ENCODE measurements at regions not wholly inside any gene's neighbourhood (a gene's known extent, or its start where the extent isn't known, plus 50 kb on each side); places are given as distances from the start of the nearest gene placed in this dataset.

DNA sequence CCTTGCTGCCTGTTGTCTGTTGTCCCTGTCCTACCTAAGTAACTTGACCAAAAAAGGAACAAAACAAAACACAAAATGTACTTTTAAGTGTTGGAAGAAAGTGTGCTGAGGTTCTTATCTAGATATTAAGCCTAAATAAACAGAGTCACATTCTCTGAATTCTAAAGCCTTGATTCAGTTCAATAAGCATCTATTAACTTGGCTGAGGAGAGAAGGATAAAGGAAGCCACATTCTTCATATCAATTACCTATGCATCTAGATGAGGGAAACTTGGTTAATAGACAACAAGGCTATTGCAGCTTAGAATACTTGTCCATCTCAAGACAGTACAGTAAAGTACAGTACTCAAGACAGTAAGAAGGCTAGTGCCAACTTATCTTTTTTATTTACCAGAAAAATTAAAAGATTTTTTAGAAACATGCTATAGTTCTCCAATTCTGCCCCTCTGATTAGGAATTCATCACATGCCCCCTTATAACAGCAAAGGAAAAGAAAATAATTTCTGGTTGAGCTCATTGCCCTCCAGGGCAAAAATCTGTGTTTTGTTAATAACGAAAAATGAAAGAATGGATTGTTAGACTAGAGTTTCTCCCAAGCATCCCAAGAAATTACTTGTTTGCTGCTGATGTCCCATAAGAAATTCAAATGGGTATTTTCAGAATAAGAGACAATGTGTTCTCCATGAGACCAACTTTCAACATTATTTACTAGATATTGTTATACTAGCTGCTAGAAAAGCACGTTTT is 546.5 kb upstream of the SEMA3D start:
- Histone ChIP-seq H4K20me1 (ENCODE audit: insufficient read depth, low read length) (no peaks in the 10 kb centered on the region), H3K27ac (ENCODE audit: low read depth in 1 of 2, low read length in 2 of 2) (no peak overlapping the region), H2AFZ (ENCODE audit: insufficient read depth, low read depth, low read length, poor library complexity, severe bottlenecking) (no peak overlapping the region), H3K9ac (ENCODE audit: insufficient read depth, low read length, poor library complexity, severe bottlenecking) (no peak overlapping the region), H3K4me3 (replicated peaks in 1 of 3; ENCODE audit: low read depth in 2 of 3, low read length in 3 of 3) (no peak overlapping the region), H3K4me2 (replicated peaks; ENCODE audit: extremely low read depth, low read length, poor library complexity, severe bottlenecking) (no peak overlapping the region), H3K27me3 (ENCODE audit: control insufficient read depth in 2 of 2, insufficient read depth in 2 of 2, low read length in 2 of 2) (no peaks in the 10 kb centered on the region), H3K4me1 (ENCODE audit: control insufficient read depth in 1 of 2, insufficient read depth in 2 of 2, low read length in 2 of 2) (no peaks in the 10 kb centered on the region), H3K9me3 (replicated peaks in 1 of 2; ENCODE audit: control insufficient read depth in 1 of 2, insufficient read depth in 1 of 2, low read length in 2 of 2) (peaks cover 9 to 14% of the 10 kb centered on the region in 2 donors), H3K79me2 (ENCODE audit: insufficient read depth, low read length) (no peaks in the 10 kb centered on the region), H3K36me3 (replicated peaks in 1 of 2; ENCODE audit: control insufficient read depth in 1 of 2, insufficient read depth in 2 of 2, low read length in 2 of 2) (no peaks in the 10 kb centered on the region)
- Mint-ChIP-seq H3K4me3 (no peak overlapping the region), H3K27ac (no peak overlapping the region), H3K27me3 (ENCODE audit: low read depth in 3 of 3) (peaks cover 0 to 4% (median 0%) of the 10 kb centered on the region in 3 donors), H3K36me3 (no peaks in the 10 kb centered on the region), H3K4me1 (no peaks in the 10 kb centered on the region), H3K9me3 (peaks cover 9 to 33% (median 19%) of the 10 kb centered on the region in 7 donors)
- DNase-seq: no peak
- no CpG with 5 or more reads among the region's 2 CpGs for WGBS (ENCODE audit: insufficient coverage)
- intact Hi-C loops (cut with micrococcal nuclease): loop anchor here in 1 of 2 donors (10.0 kb wide), 1 partner anchor 699 kb away; no protein-coding TSS in a partner anchor
- TF ChIP-seq, protein P1, sequence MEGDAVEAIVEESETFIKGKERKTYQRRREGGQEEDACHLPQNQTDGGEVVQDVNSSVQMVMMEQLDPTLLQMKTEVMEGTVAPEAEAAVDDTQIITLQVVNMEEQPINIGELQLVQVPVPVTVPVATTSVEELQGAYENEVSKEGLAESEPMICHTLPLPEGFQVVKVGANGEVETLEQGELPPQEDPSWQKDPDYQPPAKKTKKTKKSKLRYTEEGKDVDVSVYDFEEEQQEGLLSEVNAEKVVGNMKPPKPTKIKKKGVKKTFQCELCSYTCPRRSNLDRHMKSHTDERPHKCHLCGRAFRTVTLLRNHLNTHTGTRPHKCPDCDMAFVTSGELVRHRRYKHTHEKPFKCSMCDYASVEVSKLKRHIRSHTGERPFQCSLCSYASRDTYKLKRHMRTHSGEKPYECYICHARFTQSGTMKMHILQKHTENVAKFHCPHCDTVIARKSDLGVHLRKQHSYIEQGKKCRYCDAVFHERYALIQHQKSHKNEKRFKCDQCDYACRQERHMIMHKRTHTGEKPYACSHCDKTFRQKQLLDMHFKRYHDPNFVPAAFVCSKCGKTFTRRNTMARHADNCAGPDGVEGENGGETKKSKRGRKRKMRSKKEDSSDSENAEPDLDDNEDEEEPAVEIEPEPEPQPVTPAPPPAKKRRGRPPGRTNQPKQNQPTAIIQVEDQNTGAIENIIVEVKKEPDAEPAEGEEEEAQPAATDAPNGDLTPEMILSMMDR (IDR thresholded peaks at IDR 0.05): no peak

- Mint-ChIP-seq H3K9me3 (peaks cover 5 to 21% (median 13%) of the 10 kb centered on the region in 7 donors), H3K4me1 (no peaks in the 10 kb centered on the region), H3K4me3 (no peak overlapping the region), H3K27ac (no peak overlapping the region), H3K27me3 (ENCODE audit: low read depth in 3 of 3) (peaks cover 0 to 6% (median 2%) of the 10 kb centered on the region in 3 donors), H3K36me3 (no peaks in the 10 kb centered on the region)
- DNase-seq: no peak
- Histone ChIP-seq H3K4me3 (replicated peaks in 1 of 3; ENCODE audit: low read depth in 2 of 3, low read length in 3 of 3) (no peak overlapping the region), H3K27me3 (ENCODE audit: control insufficient read depth in 2 of 2, insufficient read depth in 2 of 2, low read length in 2 of 2) (no peaks in the 10 kb centered on the region), H3K79me2 (ENCODE audit: insufficient read depth, low read length) (no peaks in the 10 kb centered on the region), H3K9me3 (replicated peaks in 1 of 2; ENCODE audit: control insufficient read depth in 1 of 2, insufficient read depth in 1 of 2, low read length in 2 of 2) (no peaks in the 10 kb centered on the region), H4K20me1 (ENCODE audit: insufficient read depth, low read length) (no peaks in the 10 kb centered on the region), H3K27ac (ENCODE audit: low read depth in 1 of 2, low read length in 2 of 2) (no peak overlapping the region), H3K4me1 (ENCODE audit: control insufficient read depth in 1 of 2, insufficient read depth in 2 of 2, low read length in 2 of 2) (no peaks in the 10 kb centered on the region), H3K36me3 (replicated peaks in 1 of 2; ENCODE audit: control insufficient read depth in 1 of 2, insufficient read depth in 2 of 2, low read length in 2 of 2) (no peaks in the 10 kb centered on the region), H3K9ac (ENCODE audit: insufficient read depth, low read length, poor library complexity, severe bottlenecking) (no peak overlapping the region), H3K4me2 (replicated peaks; ENCODE audit: extremely low read depth, low read length, poor library complexity, severe bottlenecking) (no peak overlapping the region), H2AFZ (ENCODE audit: insufficient read depth, low read depth, low read length, poor library complexity, severe bottlenecking) (no peak overlapping the region)
- intact Hi-C loops (cut with micrococcal nuclease): loop anchor here in 1 of 2 donors (10.0 kb wide), 1 partner anchor 695 kb away; no protein-coding TSS in a partner anchor
- WGBS (ENCODE audit: insufficient coverage): no CpG with 5 or more reads among the region's 2 CpGs
- TF ChIP-seq, protein P1 (IDR thresholded peaks at IDR 0.05): no peak
Observed at GRCh38 chr7:85730012-85730411, 543.2 kb upstream of the SEMA3D start.
